ENCODE measurements at regions not wholly inside any gene's neighbourhood (a gene's known extent, or its start where the extent isn't known, plus 50 kb on each side); places are given as distances from the start of the nearest gene placed in this dataset.

DNA sequence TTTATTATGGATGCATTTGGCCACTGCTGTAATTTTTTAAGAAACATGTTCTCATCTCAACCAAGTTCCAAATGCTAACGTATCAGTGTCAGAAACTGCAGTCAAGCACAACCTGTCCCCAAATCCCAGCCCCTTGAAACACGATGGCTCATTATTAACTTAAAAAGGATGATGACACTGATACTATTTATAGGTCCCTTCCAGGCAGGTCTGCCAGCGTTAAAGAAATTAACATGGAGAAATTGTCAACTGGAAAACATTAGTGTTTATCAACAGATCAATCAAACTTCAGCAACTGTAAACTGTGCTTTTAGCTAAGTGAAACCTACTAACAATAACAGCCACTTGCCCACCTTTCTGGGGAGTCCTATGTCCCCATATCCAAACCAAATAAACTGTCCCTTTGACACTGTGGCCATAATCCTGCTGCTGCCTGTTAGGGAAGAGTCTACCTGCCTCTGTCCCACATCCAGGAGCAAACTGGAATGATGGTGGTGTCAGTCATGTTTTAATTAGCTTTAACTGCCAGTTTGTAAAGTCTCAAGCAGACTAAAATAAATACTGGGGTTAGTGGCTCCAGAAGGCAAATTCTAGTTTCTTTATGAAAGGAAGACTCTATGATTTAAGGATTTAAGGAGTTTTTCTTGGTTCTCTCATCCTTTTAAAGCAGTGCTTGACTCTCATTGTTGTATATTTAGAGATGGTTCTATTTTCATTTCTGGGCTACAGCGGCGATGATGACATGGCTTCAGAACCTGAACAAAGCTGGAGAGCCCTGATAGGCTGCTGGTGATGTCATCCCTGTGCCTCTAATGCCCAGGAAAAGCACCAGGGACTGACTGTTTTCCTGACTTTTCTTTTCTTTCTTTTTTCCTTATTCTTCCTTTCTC lies 583.6 kb upstream of the PIK3C3 start:
- DNase-seq (ENCODE audit: low spot score) = no peak

DNA sequence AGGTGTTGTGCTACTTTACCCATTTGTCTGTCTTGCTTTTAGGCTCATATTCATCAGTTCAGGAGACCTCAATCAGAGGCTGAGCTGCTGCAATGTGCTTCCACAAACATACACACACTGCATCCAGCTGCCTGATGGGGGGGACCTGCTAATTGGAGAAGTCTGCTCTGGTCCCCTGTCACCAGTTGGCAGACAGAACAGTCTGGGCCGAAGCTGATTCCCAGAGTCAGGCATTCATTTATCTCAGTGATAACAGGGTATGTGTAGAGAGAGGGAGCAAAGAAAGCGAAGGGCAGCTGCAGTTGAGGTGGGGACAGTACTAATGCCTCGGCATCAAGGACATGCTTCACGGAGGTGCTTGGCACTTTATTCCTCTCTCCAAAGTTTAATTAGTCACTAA lies 584.3 kb upstream of the PIK3C3 start:
- no peak for DNase-seq (ENCODE audit: low spot score)

- DNase-seq (ENCODE audit: low spot score) = no peak
These were observed 597.3 kb upstream of the PIK3C3 start for GRCh38 chr18:41357708-41358107.

GRCh38 chr18:41353777-41354528 lies 601.1 kb upstream of the PIK3C3 start:
- no peak for DNase-seq (ENCODE audit: low spot score)

GRCh38 chr18:41351430-41351829 lies 603.6 kb upstream of the PIK3C3 start:
- no peak for DNase-seq (ENCODE audit: low spot score)

DNA sequence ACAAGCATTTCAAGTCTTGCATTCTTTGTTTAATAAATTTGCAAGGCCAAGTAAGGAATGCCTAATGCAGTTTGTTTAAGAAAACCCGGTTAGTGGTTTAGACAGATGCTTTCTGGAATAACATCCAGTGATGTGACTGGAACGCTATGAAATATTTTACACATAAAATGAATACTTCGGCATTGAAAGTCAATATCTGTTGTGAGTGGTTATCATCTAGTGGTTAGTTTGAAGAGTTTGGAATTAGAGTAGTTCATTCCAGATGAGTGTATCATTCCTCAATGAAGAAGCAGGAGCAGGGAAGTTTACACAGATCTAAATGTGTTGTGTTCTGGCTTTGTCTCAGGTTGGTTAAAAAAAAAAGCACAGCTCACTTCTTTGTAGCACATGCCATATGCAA lies 608.0 kb upstream of the PIK3C3 start:
- no peak for DNase-seq (ENCODE audit: low spot score)

- DNase-seq (ENCODE audit: low spot score) = no peak
These were observed 611.2 kb upstream of the PIK3C3 start for GRCh38 chr18:41343808-41344207.

DNA sequence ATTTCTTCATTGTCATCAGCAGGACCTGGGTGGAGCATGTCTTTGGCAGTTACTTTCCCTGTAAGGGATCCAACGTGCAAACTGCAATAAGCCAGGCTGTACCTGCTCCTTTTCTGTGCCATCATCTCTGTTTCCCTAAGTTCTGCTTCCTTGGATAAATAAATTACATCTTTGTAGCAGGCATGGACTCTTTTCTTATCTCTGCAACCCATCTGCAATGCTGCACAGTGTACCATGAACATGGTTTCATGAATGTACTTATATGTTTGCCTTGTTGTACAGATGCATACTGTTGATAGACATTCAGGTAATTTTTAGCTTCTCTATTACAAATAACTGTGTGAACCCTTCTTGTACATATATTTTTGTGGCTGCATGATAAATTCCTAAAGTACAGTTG lies 616.7 kb upstream of the PIK3C3 start:
- DNase-seq (ENCODE audit: low spot score) = no peak

GRCh38 chr18:41331661-41332060 lies 623.4 kb upstream of the PIK3C3 start:
- no peak for DNase-seq (ENCODE audit: low spot score)

DNA sequence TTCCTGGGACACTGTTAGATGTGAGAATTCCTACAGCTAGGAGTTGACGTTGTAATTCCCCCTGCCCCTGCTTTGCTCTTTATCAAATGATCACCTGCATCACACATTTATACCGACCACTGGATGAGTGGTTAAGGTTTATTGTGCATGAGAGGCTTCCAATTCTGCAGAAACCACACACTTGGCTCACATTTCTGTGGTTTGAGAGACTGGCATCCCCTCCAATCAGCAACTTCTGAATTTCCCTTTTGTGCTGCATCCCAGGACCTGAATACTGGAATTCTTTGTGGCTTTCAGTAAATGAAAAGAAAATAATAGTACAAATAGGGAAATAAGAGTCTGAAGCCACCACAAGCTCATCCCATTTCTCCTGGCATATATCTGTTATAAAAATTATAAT lies 628.7 kb upstream of the PIK3C3 start:
- DNase-seq (ENCODE audit: low spot score) = no peak

DNA sequence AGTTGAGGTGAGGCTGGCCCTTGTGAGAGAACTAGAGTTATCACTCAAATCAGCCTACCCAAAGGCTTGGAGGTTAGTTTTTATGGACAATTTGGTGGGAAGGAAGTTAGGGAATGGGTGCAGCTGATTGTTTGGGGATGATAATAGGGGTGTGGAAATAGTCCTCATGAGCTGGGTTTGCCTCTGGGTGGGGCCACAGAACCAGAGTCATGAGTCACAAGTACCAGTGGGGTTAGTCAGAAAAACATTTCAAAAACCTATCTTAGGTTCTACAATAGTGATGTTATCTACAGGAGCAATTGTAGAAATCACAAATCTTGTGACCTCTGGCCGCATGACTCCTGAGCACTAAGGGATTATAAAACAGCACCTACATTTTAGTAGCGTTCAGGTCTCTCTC lies 630.1 kb upstream of the PIK3C3 start:
- no peak for DNase-seq (ENCODE audit: low spot score)

DNA sequence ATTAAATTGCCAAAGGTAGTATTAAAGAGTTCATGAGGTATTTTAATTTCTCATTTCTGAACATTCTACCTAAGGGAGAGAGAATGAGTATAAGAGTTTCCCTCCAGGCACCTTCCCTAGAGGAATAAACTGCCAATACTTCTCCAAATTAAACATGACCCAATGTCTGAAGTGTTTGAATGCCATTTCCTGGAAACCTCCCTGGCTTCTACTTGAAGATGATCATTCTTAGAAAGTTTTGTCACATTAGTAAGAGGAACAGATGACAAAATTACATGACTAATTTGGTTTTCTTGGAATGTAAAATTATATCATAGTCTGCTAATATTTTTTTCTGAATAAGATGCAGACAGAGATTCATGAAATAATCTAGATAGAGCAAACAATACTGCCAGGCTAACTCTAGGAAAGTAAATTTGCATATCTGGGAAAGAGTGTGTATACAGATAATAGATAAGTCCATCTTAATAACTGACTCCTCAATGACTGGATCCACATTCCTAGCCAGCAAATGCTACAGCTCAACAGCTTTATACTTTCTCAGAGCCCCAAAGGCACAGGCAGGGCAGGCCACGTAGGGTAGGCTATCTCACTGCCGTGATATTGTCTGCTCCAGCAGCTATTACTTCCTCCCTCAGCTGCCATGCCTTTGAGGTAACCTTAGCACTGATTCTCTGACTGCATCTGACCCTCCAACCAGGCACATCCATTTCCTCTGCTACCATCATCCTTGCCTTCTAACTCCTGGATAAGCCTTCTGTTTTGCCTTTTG lies 630.8 kb upstream of the PIK3C3 start:
- DNase-seq (ENCODE audit: low spot score) = no peak

GRCh38 chr18:41323044-41323443 lies 632.0 kb upstream of the PIK3C3 start:
- no peak for DNase-seq (ENCODE audit: low spot score)

DNA sequence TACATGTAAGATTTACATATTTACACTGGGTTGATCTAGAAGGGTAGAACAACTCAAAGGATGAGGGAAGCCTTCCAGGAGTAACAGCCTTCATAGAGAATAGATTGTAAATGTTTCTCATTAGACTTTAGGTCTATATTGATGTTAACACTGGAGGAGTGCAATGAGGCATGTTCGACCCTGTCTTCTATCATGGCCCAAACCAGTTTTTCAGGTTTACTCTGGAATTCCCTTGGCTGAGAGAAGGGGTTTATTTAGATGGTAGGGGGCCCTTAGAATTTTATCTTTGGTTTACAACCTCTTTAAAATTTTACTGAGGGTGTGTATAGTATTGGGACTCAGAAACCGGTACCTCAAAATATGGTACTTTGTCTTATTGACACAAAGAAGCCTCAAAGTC lies 634.9 kb upstream of the PIK3C3 start:
- DNase-seq (ENCODE audit: low spot score) = no peak

DNA sequence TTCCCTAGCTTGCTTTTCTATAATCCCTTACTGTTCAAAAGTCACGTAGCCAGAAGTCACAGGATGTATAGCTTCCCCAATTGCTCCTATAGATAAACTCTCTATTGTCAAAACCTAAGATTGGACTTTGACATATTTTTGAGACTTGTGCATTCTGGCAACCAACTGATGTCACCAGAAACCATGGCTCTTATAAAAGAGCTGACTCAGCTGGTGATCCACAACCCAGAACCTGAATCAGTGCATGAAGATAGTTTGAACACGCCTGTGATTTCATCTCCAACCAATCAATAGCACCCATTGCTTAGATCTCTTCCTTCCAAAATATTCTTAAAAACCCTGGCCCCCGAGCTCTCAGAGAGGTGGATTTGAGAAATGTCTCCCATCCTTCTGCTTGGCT lies 639.9 kb upstream of the PIK3C3 start:
- no peak for DNase-seq (ENCODE audit: low spot score)

- DNase-seq (ENCODE audit: low spot score) = no peak
These were observed 643.2 kb upstream of the PIK3C3 start for GRCh38 chr18:41311571-41312547.

GRCh38 chr18:41297740-41298139 lies 657.3 kb upstream of the PIK3C3 start:
- DNase-seq (ENCODE audit: low spot score) = no peak

GRCh38 chr18:41269294-41269693 lies 685.7 kb upstream of the PIK3C3 start:
- no peak for DNase-seq (ENCODE audit: low spot score)

- no peak for DNase-seq (ENCODE audit: low spot score)
These were observed 686.8 kb upstream of the PIK3C3 start for GRCh38 chr18:41268271-41268670.

GRCh38 chr18:41266616-41267015 lies 688.4 kb upstream of the PIK3C3 start:
- DNase-seq (ENCODE audit: low spot score) = no peak

DNA sequence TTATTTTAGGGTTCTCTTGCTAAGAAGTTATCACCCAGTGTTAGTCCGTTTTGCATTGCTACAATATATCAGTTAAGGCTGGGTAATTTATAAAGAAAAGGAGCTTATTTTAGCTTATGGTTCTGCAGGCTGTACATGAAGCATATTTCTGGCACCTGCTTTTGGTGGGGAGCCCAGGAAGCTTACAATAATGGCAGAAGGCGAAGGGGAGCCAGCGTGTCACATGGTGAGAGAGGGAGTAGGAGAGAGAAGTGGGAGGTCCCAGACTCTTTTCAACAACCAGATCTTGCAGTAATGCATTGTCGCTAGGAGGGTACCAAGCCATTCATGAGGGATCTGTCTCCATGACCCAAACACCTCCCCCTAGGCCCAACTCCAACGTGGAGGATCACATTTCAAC lies 688.8 kb upstream of the PIK3C3 start:
- DNase-seq (ENCODE audit: low spot score) = no peak
